ENCODE measurements at regions not wholly inside any gene's neighbourhood (a gene's known extent, or its start where the extent isn't known, plus 50 kb on each side); places are given as distances from the start of the nearest gene placed in this dataset.

- Histone ChIP-seq H3K9me3 (ENCODE audit: insufficient read depth in 2 of 2, low read depth in 1 of 2, low read length in 1 of 2) (no peaks in the 10 kb centered on the region; a peak in 1 of 4 replicates), H3K4me3 (ENCODE audit: extremely low read depth in 1 of 4, insufficient read depth in 2 of 4, low read depth in 3 of 4, low read length in 4 of 4) (no peak overlapping the region), H3K18ac (ENCODE audit: extremely low read depth, low read length) (no peak overlapping the region), H4K5ac (ENCODE audit: insufficient read length, low read depth, low read length) (no peak overlapping the region), H4K91ac (replicated peaks; ENCODE audit: insufficient read length, low read length) (no peak overlapping the region), H3K23ac (ENCODE audit: insufficient read length) (no peak overlapping the region), H2BK20ac (ENCODE audit: low read length) (no peak overlapping the region), H3K27me3 (replicated peaks in 1 of 4; ENCODE audit: control insufficient read depth in 3 of 4, extremely low read depth in 1 of 4, insufficient read depth in 3 of 4, low read length in 3 of 4) (peaks cover 0 to 5% (median 1%) of the 10 kb centered on the region in 4 experiments; a peak in 4 of 7 replicates), H3K4me2 (ENCODE audit: insufficient read depth in 1 of 2, low read depth in 2 of 2, low read length in 2 of 2) (no peak overlapping the region), H4K8ac (ENCODE audit: extremely low read depth, insufficient read depth, low read length) (no peak overlapping the region), H3K23me2 (ENCODE audit: low read depth, low read length) (no peaks in the 10 kb centered on the region), H2AK5ac (ENCODE audit: low read depth, low read length) (no peak overlapping the region), H3K27ac (ENCODE audit: low read depth, low read length) (no peak overlapping the region), H3K4me1 (replicated peaks in 1 of 4; ENCODE audit: control insufficient read depth in 3 of 4, insufficient read depth in 4 of 4, low read length in 3 of 4) (peaks cover 0 to 4% (median 2%) of the 10 kb centered on the region in 4 experiments; a peak in 2 of 7 replicates), H3K36me3 (ENCODE audit: control insufficient read depth in 2 of 4, insufficient read depth in 4 of 4, low read length in 3 of 4) (no peaks in the 10 kb centered on the region), H3K4ac (replicated peaks; ENCODE audit: insufficient read length, low read depth, low read length) (no peak overlapping the region), H3K9ac (replicated peaks in 1 of 4; ENCODE audit: extremely low read depth in 1 of 4, low read depth in 3 of 4, low read length in 3 of 4) (no peak overlapping the region), H3K56ac (replicated peaks; ENCODE audit: insufficient read length, low read depth, low read length) (no peak overlapping the region), H3K14ac (ENCODE audit: insufficient read length) (no peak overlapping the region), H2AFZ (ENCODE audit: low read length) (no peak overlapping the region), H3K79me1 (ENCODE audit: low read depth, low read length) (no peaks in the 10 kb centered on the region), H4K20me1 (replicated peaks in 1 of 2; ENCODE audit: control insufficient read depth in 1 of 2, insufficient read depth in 2 of 2, low read length in 2 of 2) (no peaks in the 10 kb centered on the region), H2BK15ac (ENCODE audit: low read length) (no peak overlapping the region), H2BK12ac (ENCODE audit: low read depth, low read length) (no peak overlapping the region), H2BK5ac (ENCODE audit: low read depth, low read length) (no peak overlapping the region), H3K79me2 (ENCODE audit: control insufficient read depth in 1 of 2, insufficient read depth in 2 of 2, low read length in 2 of 2) (no peaks in the 10 kb centered on the region), H2BK120ac (replicated peaks; ENCODE audit: low read depth, low read length) (no peak overlapping the region)
- 87% methylated on average over 6 of the region's 6 CpGs; no CpG with 5 or more reads in 1 of the 2 experiments for WGBS, 2 experiments (ENCODE audit: extremely low coverage in 1 of 2, insufficient coverage in 1 of 2, insufficient read length in 1 of 2, insufficient replicate concordance in 2 of 2, low coverage in 1 of 2, low lambda C conversion rate in 2 of 2, missing lambda C conversion rate in 1 of 2)
- no peak for DNase-seq (ENCODE audit: low read depth in 1 of 2, low spot score in 2 of 2)
- FAIRE-seq, result no peak
- POLR2A ChIA-PET (ENCODE audit: partially characterized antibody), result no interaction called here
- CTCF ChIA-PET (ENCODE audit: partially characterized antibody), result interaction anchor here (1.1 to 1.2 kb wide), 2 partner anchors 8 to 404 kb away, joined by 3 read pairs; no protein-coding TSS in a partner anchor
- no peak for TF ChIP-seq CEBPB (IDR thresholded peaks at IDR 0.05; ENCODE audit: low read depth, low read length)
Measured at GRCh38 chr4:187021436-187022205, 298.0 kb upstream of the FAT1 start.

Data from H1 (cell line).